Neuronal stem cell (in vitro differentiated cells): ENCODE measurements at regions not wholly inside any gene's neighbourhood (a gene's known extent, or its start where the extent isn't known, plus 50 kb on each side); places are given as distances from the start of the nearest gene placed in this dataset.

ENCODE experiments used
- DNase-seq: peaks from one replicate; pipeline ENCODE4 v3.0.0-alpha.2; 2013; ENCODE audit warnings: low spot score
- H2AFZ ChIP-seq: one replicate; pipeline ENCODE4 v1.6.1; 2013; ENCODE audit warnings: mild to moderate bottlenecking, low read length, inconsistent platforms
- H2AK5ac ChIP-seq: 2 replicates; pipeline ENCODE4 v1.6.1; 2013; ENCODE audit warnings: low read depth, mild to moderate bottlenecking, inconsistent platforms, low read length, moderate library complexity, mixed read lengths
- H2BK120ac ChIP-seq: 2 replicates; pipeline ENCODE4 v1.6.1; 2013; ENCODE audit warnings: low read depth, mild to moderate bottlenecking, inconsistent platforms, low read length, moderate library complexity, mixed read lengths
- H2BK12ac ChIP-seq: one replicate; pipeline ENCODE4 v1.6.1; 2013; ENCODE audit warnings: low read length, inconsistent platforms
- H2BK15ac ChIP-seq: 2 replicates; pipeline ENCODE4 v1.6.1; 2013; ENCODE audit warnings: mild to moderate bottlenecking, low read length, inconsistent platforms, mixed read lengths
- H2BK5ac ChIP-seq: one replicate; pipeline ENCODE4 v1.6.1; 2013; ENCODE audit warnings: inconsistent platforms, mild to moderate bottlenecking, low read length, moderate library complexity
- H3K14ac ChIP-seq: one replicate; pipeline ENCODE4 v1.6.1; 2013; ENCODE audit warnings: low read length, inconsistent platforms
- H3K18ac ChIP-seq: 2 replicates; pipeline ENCODE4 v1.6.1; 2013; ENCODE audit warnings: low read length, inconsistent platforms
- H3K23ac ChIP-seq: 2 replicates; pipeline ENCODE4 v1.6.1; 2013; ENCODE audit warnings: low read depth, mild to moderate bottlenecking, mixed read lengths, low read length, inconsistent platforms; ENCODE audit not compliant: poor library complexity
- H3K27ac ChIP-seq: replicated peaks from 3 replicates; pipeline ENCODE4 v1.5.1; 2013; ENCODE audit warnings: low read length, inconsistent platforms
- H3K27me3 ChIP-seq, 3 experiments: 2 replicates each; pipeline ENCODE4 v1.6.1; 2013; ENCODE audit warnings: low read length in 3 of 3, mild to moderate bottlenecking in 2 of 3, inconsistent platforms in 1 of 3, low read depth in 1 of 3, mixed read lengths in 1 of 3, moderate library complexity in 1 of 3; ENCODE audit not compliant: control insufficient read depth in 3 of 3, insufficient read depth in 3 of 3
- H3K36me3 ChIP-seq, 2 donors: replicated peaks in 1 of 2; 2 replicates each; pipeline ENCODE4 v1.6.1; 2013; ENCODE audit warnings: low read length in 2 of 2; ENCODE audit not compliant: control insufficient read depth in 2 of 2, insufficient read depth in 2 of 2
- H3K4ac ChIP-seq: 2 replicates; pipeline ENCODE4 v1.6.1; 2013; ENCODE audit warnings: inconsistent platforms, mild to moderate bottlenecking, low read length, moderate library complexity
- H3K4me1 ChIP-seq, 2 donors: 1 replicate in 1 of 2; 2 replicates in 1 of 2; pipeline ENCODE4 v1.6.1; 2013; ENCODE audit warnings: low read length in 2 of 2, low read depth in 1 of 2; ENCODE audit not compliant: control insufficient read depth in 2 of 2, insufficient read depth in 1 of 2
- H3K4me2 ChIP-seq: one replicate; pipeline ENCODE4 v1.6.1; 2013; ENCODE audit warnings: mild to moderate bottlenecking, low read length, inconsistent platforms; ENCODE audit not compliant: insufficient read depth, poor library complexity, severe bottlenecking
- H3K4me3 ChIP-seq, 2 donors: 2 replicates each; pipeline ENCODE4 v1.5.1; 2013; ENCODE audit warnings: low read length in 2 of 2, mild to moderate bottlenecking in 2 of 2, inconsistent platforms in 1 of 2, moderate library complexity in 1 of 2
- H3K79me1 ChIP-seq: one replicate; pipeline ENCODE4 v1.6.1; 2013; ENCODE audit warnings: low read depth, mild to moderate bottlenecking, inconsistent platforms, low read length, moderate library complexity
- H3K9ac ChIP-seq: one replicate; pipeline ENCODE4 v1.6.1; 2013; ENCODE audit warnings: mild to moderate bottlenecking, low read depth, low read length, inconsistent platforms; ENCODE audit not compliant: poor library complexity
- H3K9me3 ChIP-seq, 2 donors: replicated peaks in 1 of 2; 2 replicates each; pipeline versions ENCODE3 to v1.6.1; 2013; ENCODE audit warnings: low read length in 2 of 2, mild to moderate bottlenecking in 2 of 2, inconsistent platforms in 1 of 2, low read depth in 1 of 2, mixed read lengths in 1 of 2, moderate library complexity in 1 of 2; ENCODE audit not compliant: control insufficient read depth in 2 of 2, insufficient read depth in 1 of 2
- H4K8ac ChIP-seq: one replicate; pipeline ENCODE4 v1.6.1; 2013; ENCODE audit warnings: low read depth, mild to moderate bottlenecking, inconsistent platforms, low read length, moderate library complexity
- H4K91ac ChIP-seq: one replicate; pipeline ENCODE4 v1.6.1; 2013; ENCODE audit warnings: low read length, low read depth, mild to moderate bottlenecking, inconsistent platforms; ENCODE audit not compliant: poor library complexity
- WGBS, 2 donors: extraction: QIAGEN DNeasy Blood & Tissue Kit; methylation state at CpG; one replicate each; pipeline ENCODE4 v1.1.7; 2013; ENCODE audit warnings: missing lambda C conversion rate in 2 of 2, mixed read lengths in 1 of 2; ENCODE audit not compliant: insufficient read length in 2 of 2, insufficient replicate concordance in 1 of 2; ENCODE audit errors: extremely low coverage in 2 of 2; 5-methylcytosine and 5-hydroxymethylcytosine counted together

GRCh38 chr13:24108615-24108965 is 51.9 kb upstream of the SPATA13 start:
- H2BK5ac ChIP-seq, result no peak overlapping the region
- H3K36me3 ChIP-seq, result no peaks in the 10 kb centered on the region
- no peaks in the 10 kb centered on the region for H3K79me1 ChIP-seq
- no peaks in the 10 kb centered on the region for H3K27me3 ChIP-seq
- H2BK12ac ChIP-seq, result no peak overlapping the region
- H3K4me2 ChIP-seq, result no peak overlapping the region
- H4K8ac ChIP-seq, result no peak overlapping the region
- no peak overlapping the region for H3K4me3 ChIP-seq
- no peaks in the 10 kb centered on the region for H3K9me3 ChIP-seq
- H2AK5ac ChIP-seq, result no peak overlapping the region
- no peak overlapping the region for H3K4ac ChIP-seq
- no peak overlapping the region for H3K9ac ChIP-seq
- no peak overlapping the region for H2BK120ac ChIP-seq
- peaks cover 10 to 16% of the 10 kb centered on the region in 2 donors for H3K4me1 ChIP-seq
- H3K14ac ChIP-seq, result no peak overlapping the region
- no peak overlapping the region for H3K23ac ChIP-seq
- WGBS, 2 donors, result no CpG with 5 or more reads among the region's 7 CpGs
- H3K27ac ChIP-seq, result no peak overlapping the region
- H3K18ac ChIP-seq, result no peak overlapping the region
- no peak overlapping the region for H2AFZ ChIP-seq
- DNase-seq, result no peak
- no peak overlapping the region for H2BK15ac ChIP-seq
- H4K91ac ChIP-seq, result no peak overlapping the region

GRCh38 chr13:24110011-24110410 is 50.5 kb upstream of the SPATA13 start:
- H2BK12ac ChIP-seq, result no peak overlapping the region
- no peak overlapping the region for H2AFZ ChIP-seq
- H3K27me3 ChIP-seq, result no peaks in the 10 kb centered on the region
- no peak overlapping the region for H3K23ac ChIP-seq
- no peak overlapping the region for H3K4ac ChIP-seq
- no peak overlapping the region for H3K4me3 ChIP-seq
- no peak overlapping the region for H3K4me2 ChIP-seq
- no peak overlapping the region for H2AK5ac ChIP-seq
- H3K4me1 ChIP-seq, result peaks cover 3 to 4% of the 10 kb centered on the region in 2 donors
- no peak overlapping the region for H2BK5ac ChIP-seq
- H4K8ac ChIP-seq, result no peak overlapping the region
- H3K27ac ChIP-seq, result no peak overlapping the region
- no peak overlapping the region for H4K91ac ChIP-seq
- H3K14ac ChIP-seq, result no peak overlapping the region
- DNase-seq, result no peak
- H2BK15ac ChIP-seq, result no peak overlapping the region
- no peak overlapping the region for H2BK120ac ChIP-seq
- no peak overlapping the region for H3K9ac ChIP-seq
- H3K18ac ChIP-seq, result no peak overlapping the region
- no CpG with 5 or more reads among the region's 4 CpGs for WGBS, 2 donors
- no peaks in the 10 kb centered on the region for H3K79me1 ChIP-seq
- no peaks in the 10 kb centered on the region for H3K36me3 ChIP-seq
- H3K9me3 ChIP-seq, result peaks cover 0 to under 1% of the 10 kb centered on the region in 2 donors
